Stomach (tissue), 4 donors: ENCODE measurements at regions not wholly inside any gene's neighbourhood (a gene's known extent, or its start where the extent isn't known, plus 50 kb on each side); places are given as distances from the start of the nearest gene placed in this dataset.

Source experiments
- POLR2A ChIP-seq, 4 donors: fragments of 450-650 bp; IDR thresholded peaks; one replicate each; pipeline ENCODE4 v1.6.1; 2016; ENCODE audit warnings: antibody characterized with exemption in 4 of 4, control low read depth in 2 of 4, mild to moderate bottlenecking in 1 of 4, moderate library complexity in 1 of 4
- POLR2AphosphoS5 ChIP-seq, 3 donors: sonication (generic); formaldehyde crosslinking; IDR thresholded peaks; one replicate each; pipeline ENCODE4 v1.6.1; 2016; ENCODE audit warnings: antibody characterized with exemption in 3 of 3
- TF ChIP-seq, protein P1 (sequence below), 7 experiments: fragments of 450-650 bp in 4 of 7; fragments of 200-600 bp in 3 of 7; sonication (generic) in 3 of 7; IDR thresholded peaks; one replicate each; pipeline ENCODE4 v1.5.1; 2016 to 2019; ENCODE audit warnings: antibody characterized with exemption in 7 of 7, control low read depth in 2 of 7, mild to moderate bottlenecking in 1 of 7

- TF ChIP-seq, protein P1, sequence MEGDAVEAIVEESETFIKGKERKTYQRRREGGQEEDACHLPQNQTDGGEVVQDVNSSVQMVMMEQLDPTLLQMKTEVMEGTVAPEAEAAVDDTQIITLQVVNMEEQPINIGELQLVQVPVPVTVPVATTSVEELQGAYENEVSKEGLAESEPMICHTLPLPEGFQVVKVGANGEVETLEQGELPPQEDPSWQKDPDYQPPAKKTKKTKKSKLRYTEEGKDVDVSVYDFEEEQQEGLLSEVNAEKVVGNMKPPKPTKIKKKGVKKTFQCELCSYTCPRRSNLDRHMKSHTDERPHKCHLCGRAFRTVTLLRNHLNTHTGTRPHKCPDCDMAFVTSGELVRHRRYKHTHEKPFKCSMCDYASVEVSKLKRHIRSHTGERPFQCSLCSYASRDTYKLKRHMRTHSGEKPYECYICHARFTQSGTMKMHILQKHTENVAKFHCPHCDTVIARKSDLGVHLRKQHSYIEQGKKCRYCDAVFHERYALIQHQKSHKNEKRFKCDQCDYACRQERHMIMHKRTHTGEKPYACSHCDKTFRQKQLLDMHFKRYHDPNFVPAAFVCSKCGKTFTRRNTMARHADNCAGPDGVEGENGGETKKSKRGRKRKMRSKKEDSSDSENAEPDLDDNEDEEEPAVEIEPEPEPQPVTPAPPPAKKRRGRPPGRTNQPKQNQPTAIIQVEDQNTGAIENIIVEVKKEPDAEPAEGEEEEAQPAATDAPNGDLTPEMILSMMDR (IDR thresholded peaks at IDR 0.05): no peak
- no peak for TF ChIP-seq POLR2A (IDR thresholded peaks at IDR 0.05)
- no peak for TF ChIP-seq POLR2AphosphoS5 (IDR thresholded peaks at IDR 0.05)
Observed at GRCh38 chr5:87154191-87154590, 113.5 kb upstream of the RASA1 start.
